NCI-H1105 (cell line): ENCODE measurements at regions not wholly inside any gene's neighbourhood (a gene's known extent, or its start where the extent isn't known, plus 50 kb on each side); places are given as distances from the start of the nearest gene placed in this dataset.

Experiments used
- DNase-seq: peaks from one replicate; lab custom pipeline; 2025; lab: John Stamatoyannopoulos, UW

DNA sequence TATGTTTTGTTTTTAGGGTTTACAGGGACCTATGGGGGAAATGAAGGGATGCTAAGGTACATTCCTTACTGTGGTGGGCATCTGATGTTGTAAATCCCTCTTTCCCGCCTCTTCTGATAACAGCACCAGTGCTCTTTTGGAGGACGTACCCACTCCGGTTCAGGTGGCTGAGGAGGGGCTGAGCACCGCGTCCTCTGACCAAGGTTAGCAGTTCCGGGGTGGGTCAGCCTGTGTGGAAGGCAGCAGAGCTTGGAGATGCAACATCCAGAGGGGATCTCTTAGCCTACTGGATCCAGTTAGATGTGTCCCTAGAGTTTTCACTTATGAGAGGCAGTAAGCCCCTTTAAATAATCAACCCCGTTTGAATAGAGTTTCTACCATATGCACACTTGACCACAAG lies 135.3 kb upstream of the KCNG1 start:
- DNase-seq: no peak

GRCh38 chr20:51156041-51156982 lies 133.4 kb upstream of the KCNG1 start:
- DNase-seq: no peak

- no peak for DNase-seq
Observed at GRCh38 chr20:51154708-51155690, 132.1 kb upstream of the KCNG1 start.

DNA sequence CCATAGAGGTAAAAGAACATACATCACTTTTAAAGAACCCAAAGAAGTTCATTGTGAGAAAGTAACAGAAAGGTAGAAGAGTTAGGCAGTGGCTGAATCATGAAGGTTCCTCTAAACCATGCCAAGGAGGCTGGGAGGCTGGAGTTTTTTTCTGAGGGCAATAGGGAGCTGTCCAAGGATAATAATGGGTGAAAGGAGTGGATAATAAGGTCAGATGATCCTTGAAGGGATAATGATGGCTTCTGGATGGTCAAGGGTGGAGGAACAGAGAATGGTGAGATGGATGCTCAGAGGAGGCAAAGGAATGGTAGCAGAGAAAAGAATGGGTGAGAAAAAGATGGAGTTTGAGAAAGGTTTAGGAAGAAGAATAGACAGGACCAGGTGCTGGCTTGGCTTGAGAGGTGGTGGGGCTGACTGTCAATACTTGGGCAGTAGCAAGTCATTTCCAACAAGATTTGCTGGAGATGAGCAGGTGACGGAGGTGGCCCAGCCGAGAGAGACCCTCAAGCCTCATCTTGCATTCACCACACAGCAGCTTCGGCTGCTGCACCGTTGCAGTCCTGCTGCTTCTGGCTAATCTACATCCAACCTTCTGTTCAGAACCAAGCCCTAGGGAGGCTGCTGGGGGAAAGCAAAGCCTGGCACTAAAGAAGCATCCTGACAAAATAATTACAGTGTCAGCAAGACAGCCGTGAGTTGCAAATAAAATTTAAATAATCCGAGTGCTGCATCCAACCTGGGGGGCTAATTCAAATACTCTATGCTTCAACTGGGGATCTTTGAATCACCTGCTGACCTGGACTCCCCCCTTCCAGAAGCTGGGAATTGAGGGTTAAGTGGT lies 131.2 kb upstream of the KCNG1 start:
- DNase-seq: no peak

DNA sequence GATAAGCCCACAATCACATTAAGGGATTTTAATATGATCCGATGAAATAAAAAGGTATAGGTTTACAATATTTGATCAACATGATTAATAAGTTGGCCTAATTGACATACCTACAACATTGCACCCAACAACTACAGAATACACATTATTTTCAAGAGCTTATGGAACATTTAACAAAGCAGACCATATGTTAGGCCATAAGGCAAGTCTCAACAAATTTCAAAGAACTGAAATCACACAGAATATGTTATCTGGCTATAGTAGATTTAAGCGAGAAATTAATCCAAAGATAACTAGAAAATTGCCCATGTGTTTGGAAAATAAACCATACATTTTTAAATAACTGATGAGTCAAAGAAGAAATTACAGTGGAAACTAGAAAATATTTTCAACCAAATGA lies 126.0 kb upstream of the KCNG1 start:
- DNase-seq: no peak

DNA sequence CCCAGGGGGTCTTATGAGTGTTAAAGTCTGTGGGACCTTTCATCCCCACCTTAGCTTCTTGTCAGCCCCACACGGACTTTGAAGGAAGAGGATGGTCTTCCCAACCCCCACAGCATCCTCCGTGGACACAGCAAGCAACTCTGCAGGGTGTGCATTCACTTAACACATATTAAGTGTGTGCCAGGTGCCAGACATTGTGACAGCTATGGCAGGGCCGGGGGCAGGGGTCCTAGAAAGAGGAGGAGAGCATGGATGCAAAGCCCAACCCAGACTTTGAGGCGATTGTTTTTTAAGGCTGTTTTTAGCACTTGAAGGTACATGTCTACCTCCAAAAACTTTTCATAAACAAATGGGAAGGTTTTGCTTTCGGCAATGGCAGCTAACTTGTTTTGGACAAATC lies 121.6 kb upstream of the KCNG1 start:
- DNase-seq: no peak

DNA sequence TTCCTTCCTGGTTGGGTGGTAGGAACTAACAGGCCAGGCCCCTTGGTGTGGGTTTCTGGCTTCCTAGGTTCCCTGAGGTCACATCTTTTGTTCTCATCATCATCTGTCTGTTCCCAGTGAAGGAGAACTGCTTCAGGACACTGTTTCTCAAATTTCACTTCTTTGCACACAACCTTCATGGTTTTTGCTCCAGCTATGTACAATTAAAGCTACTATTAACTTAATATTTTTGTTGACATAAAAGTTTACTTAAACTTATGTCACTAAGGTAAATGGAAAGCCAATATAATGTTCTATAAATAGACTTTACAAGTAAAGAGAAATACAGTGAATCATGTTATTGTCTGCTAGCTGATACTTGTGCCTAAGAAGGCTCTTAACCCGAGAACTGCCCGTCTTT lies 120.7 kb upstream of the KCNG1 start:
- no peak for DNase-seq

DNA sequence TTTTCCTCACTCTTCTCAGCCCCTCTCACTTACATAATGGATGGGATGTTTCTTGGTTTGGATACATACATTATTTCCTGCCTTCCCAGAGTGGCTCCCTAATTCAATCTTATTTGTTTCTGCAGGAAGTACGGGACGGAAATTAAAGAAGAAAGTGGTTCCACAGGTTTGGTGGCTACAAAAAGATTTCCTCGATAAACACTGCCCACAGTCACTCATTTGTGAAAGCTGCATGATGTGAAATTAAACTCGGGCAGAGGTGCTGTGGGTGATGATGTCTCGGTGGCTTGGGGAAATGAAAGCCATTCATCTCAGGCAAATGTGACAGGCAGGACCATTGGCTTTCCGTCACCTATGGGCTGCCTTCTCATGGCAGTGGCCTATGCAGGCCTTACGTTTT lies 119.5 kb upstream of the KCNG1 start:
- DNase-seq: no peak

- DNase-seq: no peak
Observed at GRCh38 chr20:51140671-51141070, 117.8 kb upstream of the KCNG1 start.

DNA sequence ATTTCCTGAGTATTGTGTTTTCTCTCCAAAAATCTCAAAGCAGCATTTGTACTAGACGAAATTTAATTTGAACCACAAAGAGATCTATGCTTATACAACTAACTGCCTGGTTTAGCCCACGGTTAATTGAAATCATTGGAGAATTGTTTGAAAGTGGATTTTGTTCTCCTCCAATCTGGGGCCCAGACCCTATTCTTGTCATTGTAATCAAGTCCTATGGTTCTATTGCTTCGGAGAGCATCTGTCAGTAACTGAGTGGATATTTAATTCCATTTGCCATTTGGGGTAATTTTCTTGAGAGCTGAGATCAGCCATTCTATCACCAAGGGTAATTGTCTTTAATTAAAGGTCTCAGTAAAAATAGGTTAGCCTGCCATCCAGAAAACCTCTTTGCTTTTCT lies 117.0 kb upstream of the KCNG1 start:
- DNase-seq: peak; percentile 78

- DNase-seq: no peak
Observed at GRCh38 chr20:51138576-51138975, 115.7 kb upstream of the KCNG1 start.

- DNase-seq: no peak
Observed at GRCh38 chr20:51137461-51137860, 114.6 kb upstream of the KCNG1 start.

DNA sequence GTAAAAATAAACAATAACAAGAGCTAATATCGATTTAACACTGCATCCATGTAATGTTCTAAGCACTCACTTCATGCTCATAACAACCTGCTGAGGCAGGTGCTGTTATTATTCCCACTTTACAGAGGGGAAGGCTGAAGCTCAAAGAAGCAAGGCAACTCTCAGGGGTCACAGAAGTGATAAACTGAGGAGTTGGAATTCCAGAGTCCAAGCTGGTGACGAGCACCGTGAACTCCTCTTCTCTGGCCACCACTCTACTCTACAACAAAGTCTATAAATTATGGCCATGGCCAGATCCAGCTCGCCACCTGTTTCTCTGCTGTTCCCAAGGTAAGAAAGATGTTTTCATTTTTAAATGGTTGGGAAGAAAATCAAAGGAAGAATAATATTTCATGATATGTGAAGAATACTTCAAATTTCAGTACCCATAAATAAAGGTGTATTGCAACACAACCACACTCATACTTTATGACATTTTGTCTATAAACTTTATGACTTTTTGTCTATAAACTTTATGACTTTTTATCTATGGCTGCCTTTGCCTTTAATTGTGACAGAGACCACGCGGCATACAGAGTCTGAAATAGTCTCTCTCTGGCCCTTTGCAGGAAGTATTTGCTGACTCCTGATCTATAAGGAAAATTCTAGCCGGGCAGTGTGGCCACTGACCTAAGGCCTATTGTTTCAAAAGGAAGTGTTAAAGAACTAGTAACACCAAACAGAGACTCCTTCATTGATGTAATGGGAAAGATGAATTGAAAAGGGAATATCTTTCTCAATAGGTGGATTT lies 113.2 kb upstream of the KCNG1 start:
- DNase-seq: no peak

DNA sequence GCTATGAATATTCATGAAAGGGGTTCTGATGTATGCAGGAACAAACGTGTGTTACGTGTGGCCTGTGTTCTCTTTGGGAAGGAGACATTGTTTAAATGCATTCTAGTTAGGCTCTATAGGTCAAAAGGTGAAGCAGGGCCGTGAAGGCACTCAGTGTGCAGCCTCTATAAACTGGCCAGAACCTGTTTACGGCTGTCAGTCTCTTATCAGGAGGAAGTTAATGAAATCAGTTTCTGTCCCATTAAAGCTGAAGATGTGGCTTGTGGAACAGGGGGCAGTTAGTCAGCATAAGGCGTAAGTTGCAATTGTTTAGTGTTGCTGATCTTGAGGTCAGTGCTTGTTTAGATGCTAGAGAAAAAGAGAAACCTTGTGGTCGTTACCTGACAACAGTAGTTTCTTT lies 111.5 kb upstream of the KCNG1 start:
- DNase-seq: no peak

DNA sequence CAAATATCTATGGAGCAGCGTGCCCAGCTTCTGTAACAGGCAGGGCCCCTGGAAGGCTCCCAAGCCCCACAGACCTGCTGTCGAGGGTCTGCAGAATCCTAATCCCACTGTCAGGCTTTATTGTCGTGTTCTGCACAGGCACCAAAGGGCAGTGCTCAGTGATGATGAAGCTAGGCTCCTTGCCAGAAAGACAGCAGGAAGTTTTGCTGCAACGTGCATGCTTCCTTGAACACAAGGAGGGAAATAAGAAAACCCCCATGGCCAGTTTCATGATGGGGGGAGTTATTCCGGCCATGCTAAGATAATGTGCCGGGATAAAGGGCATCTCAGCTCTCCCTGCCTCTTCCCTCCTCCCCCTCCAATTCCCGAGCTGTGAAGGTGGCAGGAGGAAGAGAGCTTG lies 109.4 kb upstream of the KCNG1 start:
- DNase-seq: no peak

GRCh38 chr20:51131811-51132210 lies 108.9 kb upstream of the KCNG1 start:
- no peak for DNase-seq

DNA sequence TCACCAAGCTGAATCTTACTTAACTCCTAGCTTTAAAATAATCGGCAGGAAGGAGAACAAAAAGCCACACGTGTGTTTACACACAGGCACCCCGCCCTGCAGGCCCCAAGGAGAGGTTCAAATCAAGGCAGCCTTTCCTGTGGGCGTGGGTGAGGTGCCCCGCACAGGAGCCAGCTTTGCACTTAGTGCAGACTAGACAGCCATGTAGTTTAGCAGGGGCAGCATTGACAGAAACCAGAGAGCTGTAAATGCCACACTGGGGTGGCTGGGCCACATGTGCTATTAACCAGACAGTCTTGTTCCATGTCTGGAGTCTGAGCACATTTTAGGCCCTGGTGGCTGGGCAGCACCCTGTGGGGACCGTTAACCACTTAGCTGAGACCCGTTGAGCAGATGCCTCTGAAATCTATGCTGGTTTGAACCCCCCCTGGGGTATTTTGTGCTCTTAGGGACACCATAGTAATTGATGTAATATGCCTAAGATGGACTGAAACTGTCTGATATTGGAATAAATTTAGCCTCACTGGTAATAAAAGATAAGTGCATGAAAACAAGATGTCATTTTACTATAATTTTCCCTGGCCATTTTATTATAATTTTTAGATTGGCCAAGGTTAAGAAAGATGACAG lies 106.4 kb upstream of the KCNG1 start:
- no peak for DNase-seq

DNA sequence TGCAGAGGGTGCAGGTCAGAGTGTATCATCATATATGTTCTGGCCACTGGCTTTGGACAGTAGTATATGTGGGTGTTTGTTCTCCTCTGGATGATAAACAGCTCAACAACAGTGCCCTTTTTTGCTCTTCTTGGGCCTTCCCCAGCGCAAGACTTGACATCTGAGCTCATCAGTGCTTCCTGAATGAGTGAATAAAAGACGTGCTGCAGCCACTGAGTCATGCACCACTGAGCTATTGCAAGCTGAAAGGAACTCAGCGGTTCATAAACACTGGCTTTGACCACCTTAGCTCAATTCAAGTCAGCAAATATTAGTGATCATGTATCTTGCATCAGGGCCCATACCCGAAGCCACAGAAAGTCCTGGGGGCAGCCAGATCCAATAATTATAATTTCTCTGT lies 105.3 kb upstream of the KCNG1 start:
- DNase-seq: no peak

DNA sequence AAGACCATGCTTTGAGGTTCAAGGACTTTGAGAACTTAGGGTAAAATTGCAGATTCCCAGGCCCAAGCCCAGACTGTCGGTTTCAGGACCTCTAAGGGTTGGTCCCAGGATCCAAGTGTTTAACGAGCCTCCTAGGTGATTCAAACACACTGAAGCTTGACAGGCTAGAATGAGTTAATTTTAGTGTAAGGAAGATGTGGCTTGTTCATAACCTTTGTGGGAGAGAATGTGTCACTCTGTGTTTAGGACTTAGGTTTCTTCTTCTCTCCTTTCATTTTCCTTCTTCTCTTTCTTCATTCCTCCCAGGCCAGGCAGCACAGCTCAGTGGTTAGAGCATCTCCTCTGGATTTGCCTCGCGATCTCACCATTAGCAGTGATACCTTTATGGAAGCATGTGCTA lies 104.8 kb upstream of the KCNG1 start:
- DNase-seq: no peak

GRCh38 chr20:51126337-51126736 lies 103.4 kb upstream of the KCNG1 start:
- DNase-seq: no peak

DNA sequence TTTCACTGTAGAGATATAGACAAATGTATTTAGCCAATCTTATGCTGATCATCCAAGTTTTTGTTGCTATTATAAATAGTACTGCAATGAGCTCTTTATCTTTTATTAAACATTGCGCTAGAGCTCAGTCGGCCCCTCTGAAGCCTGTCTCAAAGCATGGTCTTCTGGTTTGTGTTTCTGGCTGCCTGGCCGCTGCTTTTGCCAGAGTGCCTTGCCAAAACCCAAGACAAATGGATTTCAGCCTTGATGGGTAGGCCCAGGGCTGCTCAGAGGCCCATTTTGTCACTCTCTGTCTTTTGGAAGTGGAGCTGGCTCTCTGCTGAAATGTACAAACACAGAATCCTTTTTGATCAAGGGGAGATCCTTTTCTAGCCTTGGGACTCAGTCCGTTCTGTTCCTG lies 102.9 kb upstream of the KCNG1 start:
- no peak for DNase-seq
